Activated T-cell treated with anti-CD3 and anti-CD28 coated beads, Interleukin-2, amount 50 U/mL, for 72 hours (primary cell): ENCODE measurements at regions not wholly inside any gene's neighbourhood (a gene's known extent, or its start where the extent isn't known, plus 50 kb on each side); places are given as distances from the start of the nearest gene placed in this dataset.
"Not testable (repeated sequence)": the region's sequence is repeated elsewhere in the genome, so short reads cannot be mapped to it uniquely, and the experiment has no call there.

Source experiments
- ATAC-seq, 2 donors: fragments of 150-1000 bp; cut with Tn5 transposase; replicated peaks in 1 of 2; 2 replicates each; pipeline ENCODE4 v1.10.0; 2021; ENCODE audit warnings: moderate library complexity in 2 of 2, mild to moderate bottlenecking in 1 of 2
- DNase-seq, 2 donors: peaks; one replicate each; pipeline ENCODE4 v3.0.0; 2021 to 2022; ENCODE audit warnings: mixed read lengths in 1 of 2
- H3K27ac Mint-ChIP-seq: one replicate; pipeline ENCODE4 v1.8.0; 2022; ENCODE audit warnings: mild to moderate bottlenecking, moderate library complexity, mixed read lengths
- H3K27me3 Mint-ChIP-seq: one replicate; pipeline ENCODE4 v1.8.0; 2022; ENCODE audit warnings: low read depth, mixed read lengths
- H3K36me3 Mint-ChIP-seq, 2 donors: one replicate each; pipeline ENCODE4 v1.8.0; 2022; ENCODE audit warnings: mixed read lengths in 2 of 2, mild to moderate bottlenecking in 1 of 2; ENCODE audit not compliant: insufficient read depth in 2 of 2
- H3K4me1 Mint-ChIP-seq: one replicate; pipeline ENCODE4 v1.8.0; 2022; ENCODE audit warnings: low read depth, mixed read lengths
- H3K4me3 Mint-ChIP-seq, 2 donors: one replicate each; pipeline ENCODE4 v1.8.0; 2022; ENCODE audit warnings: mild to moderate bottlenecking in 2 of 2, mixed read lengths in 2 of 2, moderate library complexity in 2 of 2
- H3K9me3 Mint-ChIP-seq, 2 donors: one replicate each; pipeline ENCODE4 v1.8.0; 2022; ENCODE audit warnings: mixed read lengths in 2 of 2

DNA sequence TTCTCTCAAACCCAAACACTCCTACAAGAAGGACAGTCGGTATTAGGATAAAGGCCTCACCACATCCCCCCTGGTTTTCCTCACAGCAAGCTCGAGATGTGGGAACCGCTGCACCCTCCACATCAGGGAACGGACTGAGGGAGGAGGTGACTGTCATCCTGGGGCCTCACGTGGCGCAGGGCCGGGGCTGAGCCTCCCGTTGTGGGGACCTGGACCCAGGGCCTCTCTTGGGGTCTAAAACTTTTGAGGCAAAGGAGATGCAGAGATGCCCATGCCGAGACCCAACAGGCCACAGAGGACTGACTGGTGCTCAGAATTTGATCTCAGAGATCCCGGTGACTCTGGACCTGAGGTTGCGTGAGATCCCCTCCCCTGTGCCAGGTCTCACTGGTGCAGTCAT is 72.7 kb downstream of the MRPL36 start:
- no peak overlapping the region for H3K27ac Mint-ChIP-seq
- no peaks in the 10 kb centered on the region for H3K36me3 Mint-ChIP-seq
- H3K4me1 Mint-ChIP-seq, result peaks cover 7% of the 10 kb centered on the region
- H3K9me3 Mint-ChIP-seq, result no peaks in the 10 kb centered on the region
- no peak for ATAC-seq
- peaks cover 10% of the 10 kb centered on the region for H3K27me3 Mint-ChIP-seq
- DNase-seq, result no peak
- no peak overlapping the region for H3K4me3 Mint-ChIP-seq

DNA sequence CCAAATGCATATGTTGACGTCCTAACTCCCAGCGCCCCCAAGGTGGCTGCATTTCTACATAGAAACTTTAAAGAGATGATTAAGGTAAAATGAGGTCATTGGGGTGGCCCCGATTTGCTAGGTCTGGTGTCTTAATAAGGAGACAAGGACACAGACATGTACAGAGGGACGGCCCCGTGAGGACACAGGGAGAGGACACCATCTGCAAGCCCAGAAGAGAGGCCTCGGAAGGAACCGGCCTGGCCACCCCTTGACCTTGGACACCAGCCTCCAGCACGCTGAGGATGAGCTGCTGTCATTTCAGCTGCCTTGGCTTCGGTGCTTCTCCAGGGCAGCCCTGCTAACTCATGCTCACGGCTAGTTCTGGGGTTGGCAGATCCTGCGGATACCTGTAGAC is 73.2 kb downstream of the MRPL36 start:
- no peak for ATAC-seq
- H3K4me1 Mint-ChIP-seq, result peaks cover 7% of the 10 kb centered on the region
- no peak overlapping the region for H3K27ac Mint-ChIP-seq
- H3K27me3 Mint-ChIP-seq, result peaks cover 10% of the 10 kb centered on the region
- H3K36me3 Mint-ChIP-seq, result no peaks in the 10 kb centered on the region
- no peaks in the 10 kb centered on the region for H3K9me3 Mint-ChIP-seq
- H3K4me3 Mint-ChIP-seq, result no peak overlapping the region
- DNase-seq, result no peak

DNA sequence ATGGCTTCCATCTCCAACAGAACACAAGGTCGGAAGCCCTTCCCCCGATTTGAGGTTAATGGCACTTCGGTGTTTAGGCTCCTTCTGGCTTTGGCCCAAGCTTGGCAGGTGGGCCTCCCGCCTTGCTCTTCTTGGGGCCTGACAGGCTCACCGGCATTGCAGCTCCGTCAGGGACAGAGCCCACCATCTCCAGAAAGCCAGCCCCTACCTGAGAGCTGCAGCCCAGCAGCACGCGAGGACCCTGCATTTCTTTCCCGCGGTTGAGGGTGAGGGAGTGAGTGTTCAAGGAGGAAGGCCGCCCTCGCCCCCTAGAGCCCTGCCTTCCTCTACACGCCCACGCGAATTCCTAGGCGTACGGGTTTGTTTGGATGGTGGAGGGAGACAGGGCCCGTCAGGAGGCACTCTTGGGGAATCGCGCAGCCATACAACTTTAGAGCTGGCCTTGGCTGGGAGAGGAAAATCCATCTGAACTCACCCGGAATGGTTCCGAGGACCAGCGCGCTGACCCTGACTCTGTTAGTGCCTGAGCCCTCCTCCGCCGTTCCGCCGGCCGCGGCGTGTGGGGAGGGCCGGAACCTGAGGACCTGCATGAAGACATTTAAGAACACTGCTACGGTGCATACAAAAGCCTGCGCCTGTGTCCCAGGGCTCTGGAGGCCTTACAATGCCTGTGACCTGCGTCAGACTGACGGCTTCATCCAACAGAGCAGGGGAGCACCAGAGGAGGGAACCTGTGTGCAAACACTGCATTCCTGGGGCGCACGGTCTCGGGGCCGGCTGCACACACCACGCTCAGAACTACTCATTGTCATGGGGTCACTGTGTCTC is 73.8 kb downstream of the MRPL36 start:
- H3K9me3 Mint-ChIP-seq, result no peaks in the 10 kb centered on the region
- peaks cover 15% of the 10 kb centered on the region for H3K27me3 Mint-ChIP-seq
- H3K27ac Mint-ChIP-seq, result no peak overlapping the region
- DNase-seq, result no peak
- H3K4me3 Mint-ChIP-seq, result peak overlapping the region; percentile 50 to 57
- peaks cover 7% of the 10 kb centered on the region for H3K4me1 Mint-ChIP-seq
- ATAC-seq, result no peak
- no peaks in the 10 kb centered on the region for H3K36me3 Mint-ChIP-seq

DNA sequence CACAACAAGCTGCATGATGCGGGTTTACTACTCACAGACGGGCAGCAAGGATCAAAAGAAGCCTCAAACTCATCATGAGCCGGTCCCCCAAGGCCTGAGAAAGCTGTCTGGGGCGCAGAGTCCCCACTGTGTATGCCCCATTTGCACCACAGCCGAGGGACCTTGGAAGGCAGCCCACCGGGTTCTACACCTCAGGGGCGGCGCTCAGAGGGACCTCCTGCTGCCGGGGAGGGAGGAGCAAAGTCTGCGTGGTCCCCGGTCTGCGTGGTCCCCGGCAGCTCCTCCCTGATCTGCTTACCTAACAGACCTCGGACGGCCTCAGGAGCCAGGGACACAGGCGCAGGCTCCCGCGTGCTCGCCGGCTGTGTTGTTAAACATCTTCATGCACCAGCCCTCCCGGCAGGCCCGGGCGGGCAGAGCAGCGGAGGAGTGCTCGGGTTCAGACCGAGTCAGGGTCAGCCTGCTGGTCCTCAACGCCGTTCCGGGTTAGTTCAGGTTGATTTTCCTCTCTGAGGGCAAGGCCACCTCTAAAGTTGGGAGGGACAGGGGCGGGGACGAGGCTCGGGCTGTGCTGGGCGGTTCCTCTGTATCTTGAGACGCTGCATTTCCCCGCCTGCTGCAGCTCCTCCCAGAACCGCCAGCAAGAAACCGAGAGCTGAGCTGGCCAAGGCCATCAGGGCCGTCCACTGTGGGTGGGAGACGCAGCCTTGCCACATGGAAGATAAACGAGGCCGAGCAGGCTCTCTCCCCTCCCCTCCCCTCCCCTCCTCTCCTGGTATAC is 74.6 kb downstream of the MRPL36 start:
- H3K27me3 Mint-ChIP-seq, result peaks cover 23% of the 10 kb centered on the region
- ATAC-seq (peak; percentile 62 to 68), DNase-seq (peak in 1 of 2 donors; percentile 12)
- H3K4me1 Mint-ChIP-seq, result peaks cover 7% of the 10 kb centered on the region
- peaks cover 2% of the 10 kb centered on the region in 2 donors for H3K9me3 Mint-ChIP-seq
- no peak overlapping the region for H3K27ac Mint-ChIP-seq
- H3K4me3 Mint-ChIP-seq, result peak overlapping the region; percentile 36 to 57
- no peaks in the 10 kb centered on the region for H3K36me3 Mint-ChIP-seq

DNA sequence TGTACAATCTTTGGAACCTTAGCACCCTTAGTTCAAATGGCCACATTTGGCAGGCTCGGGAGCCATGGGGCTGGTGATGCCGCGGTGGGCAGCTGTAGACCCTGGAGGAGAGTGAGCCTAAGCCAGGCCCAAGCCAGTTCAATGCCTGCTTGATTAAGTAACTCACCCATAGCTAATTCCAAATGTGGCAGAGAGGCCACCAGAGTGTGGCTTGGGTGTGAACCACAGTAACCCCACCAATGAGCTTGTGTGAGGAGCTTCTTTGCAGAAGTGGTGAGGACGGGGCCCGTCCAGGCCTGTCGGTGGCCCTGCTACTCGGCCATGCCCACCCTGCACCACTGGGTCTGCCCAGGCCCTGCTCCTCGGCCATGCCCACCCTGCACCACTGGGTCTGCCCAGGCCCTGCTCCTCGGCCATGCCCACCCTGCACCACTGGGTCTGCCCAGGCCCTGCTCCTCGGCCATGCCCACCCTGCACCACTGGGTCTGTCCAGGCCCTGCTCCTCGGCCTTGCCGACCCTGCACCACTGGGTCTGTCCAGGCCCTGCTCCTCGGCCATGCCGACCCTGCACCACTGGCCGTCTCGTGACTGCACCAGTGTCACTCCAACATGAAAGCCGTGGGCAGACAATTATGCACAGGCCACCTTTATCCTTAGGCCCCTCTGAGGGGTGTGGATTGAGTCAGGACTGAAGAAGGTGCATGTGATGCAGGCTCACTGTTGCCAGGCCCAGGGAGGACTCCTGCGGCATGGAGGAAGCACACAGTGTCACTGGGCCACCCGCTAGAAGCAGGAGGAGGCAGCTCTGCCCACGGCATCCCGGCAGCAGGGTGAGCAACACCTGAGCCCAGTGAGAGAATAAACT is 75.4 kb downstream of the MRPL36 start:
- Mint-ChIP-seq H3K27me3 (peaks cover 28% of the 10 kb centered on the region), H3K36me3 (peaks cover 2 to 5% of the 10 kb centered on the region in 2 donors), H3K27ac (no peak overlapping the region), H3K4me1 (peaks cover 7% of the 10 kb centered on the region), H3K4me3 (peak overlapping the region in 1 of 2 donors; percentile 57), H3K9me3 (peaks cover 6% of the 10 kb centered on the region in 2 donors)
- DNase-seq, result no peak
- ATAC-seq, result peak; percentile 3 to 15

DNA sequence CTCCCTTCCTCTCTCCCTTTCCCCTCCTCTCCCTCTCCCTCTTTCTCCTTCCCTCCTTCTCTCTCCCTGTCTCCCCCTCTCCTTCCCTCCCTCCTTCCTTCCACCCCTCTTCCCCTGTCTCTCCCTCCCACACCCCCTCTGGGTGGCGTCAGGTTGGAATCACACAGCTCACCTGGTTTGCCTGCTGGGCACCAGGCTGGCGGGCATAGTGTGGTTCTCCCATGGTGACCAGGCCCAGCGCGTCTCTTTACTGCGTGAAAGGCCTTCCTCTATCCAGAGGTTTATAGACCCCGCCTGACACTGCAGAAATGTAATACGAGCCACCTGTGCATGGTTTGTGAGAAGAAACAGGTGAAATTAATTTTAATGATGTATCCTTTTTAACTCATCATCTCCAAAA is 76.2 kb downstream of the MRPL36 start:
- peaks cover 7% of the 10 kb centered on the region for H3K4me1 Mint-ChIP-seq
- peaks cover 28% of the 10 kb centered on the region for H3K27me3 Mint-ChIP-seq
- no peak overlapping the region for H3K4me3 Mint-ChIP-seq
- H3K27ac Mint-ChIP-seq, result no peak overlapping the region
- H3K36me3 Mint-ChIP-seq, result peaks cover 2 to 7% of the 10 kb centered on the region in 2 donors
- ATAC-seq (no peak), DNase-seq (no peak)
- H3K9me3 Mint-ChIP-seq, result peaks cover 9 to 10% of the 10 kb centered on the region in 2 donors

DNA sequence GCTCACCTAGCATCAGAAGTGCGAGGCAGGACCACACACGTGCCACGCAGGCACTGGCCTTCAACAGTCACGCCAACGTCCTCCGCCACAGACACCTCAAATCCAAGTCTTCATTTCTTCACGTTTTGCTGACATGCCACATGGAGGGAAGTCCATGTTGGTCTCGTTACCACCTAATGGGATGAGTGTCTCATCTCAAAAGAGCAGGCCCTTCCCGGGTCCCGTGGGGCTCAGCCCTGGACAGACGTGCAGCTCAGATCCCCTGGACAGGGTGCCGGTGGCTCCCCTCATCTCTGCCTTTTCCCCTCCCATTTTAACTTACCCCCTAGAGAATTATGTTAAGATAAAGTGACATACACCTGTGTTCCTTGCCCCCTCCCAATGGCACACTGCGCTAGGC is 76.8 kb downstream of the MRPL36 start:
- no peak for ATAC-seq
- peaks cover 7% of the 10 kb centered on the region for H3K4me1 Mint-ChIP-seq
- peaks cover 28% of the 10 kb centered on the region for H3K27me3 Mint-ChIP-seq

DNA sequence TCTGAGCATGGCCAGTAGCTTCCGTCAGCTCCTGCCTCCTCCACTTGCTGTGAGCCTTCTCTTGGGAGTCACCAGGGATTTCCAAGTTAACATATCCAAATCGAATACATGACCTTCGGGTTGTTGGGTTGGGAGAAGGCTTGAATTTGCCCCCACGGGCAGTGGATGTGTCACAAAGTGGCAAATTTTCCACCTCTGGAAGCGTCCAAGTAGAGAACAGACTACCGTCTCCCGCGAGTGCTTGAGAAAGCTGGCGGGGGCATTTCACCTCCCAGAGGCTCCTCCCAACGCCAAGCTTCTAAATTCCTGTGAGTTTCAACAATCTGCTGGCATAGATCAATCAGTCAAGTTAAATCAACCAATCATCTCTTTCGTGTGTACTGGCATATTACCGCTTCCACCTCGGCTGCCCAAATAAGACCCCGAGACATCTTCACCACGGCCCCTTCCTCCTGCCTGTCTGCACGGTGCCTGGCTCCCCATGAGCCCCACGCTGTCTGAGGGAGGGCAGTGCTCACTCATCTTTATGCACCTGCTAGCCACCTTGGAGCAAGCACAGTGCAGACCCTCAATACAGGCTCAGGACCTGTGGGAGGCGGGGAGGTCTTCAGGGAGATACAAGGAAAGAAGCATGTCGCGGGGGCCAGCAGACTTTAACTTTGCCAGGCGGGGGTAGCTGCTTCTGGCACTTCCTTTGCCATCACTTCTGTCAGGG is 79.1 kb downstream of the MRPL36 start:
- H3K4me3 Mint-ChIP-seq, result no peak overlapping the region
- DNase-seq (no peak), ATAC-seq (no peak)
- H3K4me1 Mint-ChIP-seq, result peaks cover 7% of the 10 kb centered on the region
- H3K36me3 Mint-ChIP-seq, result peaks cover 2 to 9% of the 10 kb centered on the region in 2 donors
- peaks cover 23% of the 10 kb centered on the region for H3K27me3 Mint-ChIP-seq
- H3K9me3 Mint-ChIP-seq, result peaks cover 14% of the 10 kb centered on the region in 2 donors
- H3K27ac Mint-ChIP-seq, result no peak overlapping the region

More for the DNA sequence above, 76.8 kb downstream of the MRPL36 start:
- no peak overlapping the region for H3K27ac Mint-ChIP-seq
- H3K9me3 Mint-ChIP-seq, result peaks cover 14% of the 10 kb centered on the region in 2 donors
- no peak for DNase-seq
- H3K4me3 Mint-ChIP-seq, result no peak overlapping the region
- peaks cover 2 to 9% of the 10 kb centered on the region in 2 donors for H3K36me3 Mint-ChIP-seq

DNA sequence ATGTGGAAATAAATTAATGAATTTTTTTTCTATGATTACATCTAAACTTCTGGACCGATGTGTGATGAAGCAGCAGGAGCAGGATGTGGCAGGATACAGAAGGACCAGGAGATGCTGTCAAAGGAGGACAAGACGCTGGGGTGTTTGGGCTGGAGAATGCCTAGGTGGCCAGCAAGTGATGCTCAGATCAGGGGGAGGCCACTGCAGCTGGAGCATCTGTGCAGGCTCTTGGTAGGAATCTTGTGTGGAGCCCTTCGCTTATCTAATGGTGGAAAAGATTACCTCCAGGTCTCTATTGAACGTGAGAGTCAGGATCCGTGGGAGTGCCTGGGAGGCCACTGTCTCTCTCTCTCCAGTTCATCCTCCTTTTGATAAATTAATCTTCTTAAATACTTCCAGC is 79.8 kb downstream of the MRPL36 start:
- ATAC-seq (no peak), DNase-seq (no peak)
- Mint-ChIP-seq H3K4me3 (no peak overlapping the region), H3K4me1 (peaks cover 2% of the 10 kb centered on the region), H3K27me3 (peaks cover 22% of the 10 kb centered on the region), H3K36me3 (peaks cover 2 to 9% of the 10 kb centered on the region in 2 donors), H3K27ac (no peak overlapping the region), H3K9me3 (peaks cover 14% of the 10 kb centered on the region in 2 donors)

DNA sequence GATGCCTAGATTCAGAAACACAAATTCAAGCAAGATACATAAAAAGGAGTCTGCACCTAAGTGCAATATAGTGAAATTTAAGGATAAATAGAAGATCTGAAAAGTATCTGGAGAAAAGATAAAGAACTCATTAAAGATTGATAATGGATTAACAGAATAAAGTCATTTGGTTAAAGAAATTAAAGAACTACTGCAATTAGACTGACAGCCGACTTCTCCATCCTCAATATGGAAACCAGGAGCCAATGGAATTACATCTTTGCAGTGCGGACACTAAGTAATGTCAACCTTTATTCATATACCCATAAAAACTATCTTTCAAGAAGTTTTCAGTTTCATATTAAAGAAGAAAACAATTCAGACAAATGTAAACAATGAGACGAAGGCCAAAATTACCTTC is 81.0 kb downstream of the MRPL36 start:
- H3K36me3 Mint-ChIP-seq, result peaks cover 2 to 9% of the 10 kb centered on the region in 2 donors
- no peak for DNase-seq
- H3K9me3 Mint-ChIP-seq, result peaks cover 14% of the 10 kb centered on the region in 2 donors
- H3K27ac Mint-ChIP-seq, result no peak overlapping the region
- ATAC-seq, result no peak
- no peak overlapping the region for H3K4me3 Mint-ChIP-seq
- H3K27me3 Mint-ChIP-seq, result peaks cover 21% of the 10 kb centered on the region
- no peaks in the 10 kb centered on the region for H3K4me1 Mint-ChIP-seq

DNA sequence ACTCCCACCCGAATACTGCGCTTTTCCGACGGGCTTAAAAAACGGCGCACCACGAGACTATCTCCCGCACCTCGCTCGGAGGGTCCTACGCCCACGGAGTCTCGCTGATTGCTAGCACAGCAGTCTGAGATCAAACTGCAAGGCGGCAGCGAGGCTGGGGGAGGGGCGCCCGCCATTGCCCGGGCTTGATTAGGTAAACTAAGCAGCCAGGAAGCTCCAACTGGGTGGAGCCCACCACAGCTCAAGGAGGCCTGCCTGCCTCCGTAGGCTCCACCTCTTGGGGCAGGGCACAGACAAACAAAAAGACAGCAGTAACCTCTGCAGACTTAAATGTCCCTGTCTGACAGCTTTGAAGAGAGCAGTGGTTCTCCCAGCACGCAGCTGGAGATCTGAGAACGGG is 89.5 kb downstream of the MRPL36 start:
- not testable (repeated sequence) for DNase-seq, H3K36me3 Mint-ChIP-seq, H3K9me3 Mint-ChIP-seq, H3K27ac Mint-ChIP-seq, ATAC-seq
- H3K4me3 Mint-ChIP-seq, result peak overlapping the region; percentile 63 to 73
- H3K4me1 Mint-ChIP-seq, result peaks cover 11% of the 10 kb centered on the region
- peaks cover 13% of the 10 kb centered on the region for H3K27me3 Mint-ChIP-seq

DNA sequence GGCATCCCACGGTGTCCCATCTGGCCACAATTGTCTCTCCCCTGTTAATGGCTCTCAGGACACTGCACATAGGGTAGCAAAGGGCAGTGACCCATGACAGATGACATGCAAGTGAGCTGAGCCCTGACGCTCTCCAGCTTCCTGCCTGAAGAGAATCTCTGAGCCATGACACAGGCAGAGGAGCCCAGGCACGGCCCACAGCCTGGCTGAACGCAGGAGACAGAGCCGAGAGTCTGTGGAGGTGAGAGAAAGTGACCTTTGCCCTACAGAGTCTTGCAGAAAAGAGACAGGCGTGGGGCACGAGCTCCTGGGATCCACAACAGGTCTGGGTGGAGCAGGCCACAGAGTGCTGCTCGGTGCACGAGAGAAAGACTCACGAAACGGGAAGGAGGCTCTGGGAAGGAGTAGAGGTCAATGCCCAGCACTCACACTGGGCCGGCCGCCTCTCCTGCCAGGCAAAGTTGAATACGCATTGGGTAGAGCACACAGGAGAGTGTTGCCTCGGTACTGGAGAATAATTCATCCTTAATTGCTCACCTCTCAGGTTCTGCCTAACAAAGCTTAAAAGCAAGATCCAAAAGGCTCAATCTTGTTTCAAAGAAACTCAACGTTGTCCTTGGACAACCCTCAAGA is 90.3 kb downstream of the MRPL36 start:
- no peak for ATAC-seq
- H3K36me3 Mint-ChIP-seq, result no peaks in the 10 kb centered on the region

More for the DNA sequence above, 90.3 kb downstream of the MRPL36 start:
- Mint-ChIP-seq H3K9me3 (no peaks in the 10 kb centered on the region), H3K27me3 (peaks cover 13% of the 10 kb centered on the region), H3K4me3 (peak overlapping the region; percentile 63 to 73), H3K27ac (no peak overlapping the region), H3K4me1 (peaks cover 11% of the 10 kb centered on the region)
- DNase-seq, result no peak
